Fibroblast of skin of right biceps (primary cell): ENCODE measurements at regions not wholly inside any gene's neighbourhood (a gene's known extent, or its start where the extent isn't known, plus 50 kb on each side); places are given as distances from the start of the nearest gene placed in this dataset.
"Not testable (repeated sequence)": the region's sequence is repeated elsewhere in the genome, so short reads cannot be mapped to it uniquely, and the experiment has no call there.

Source experiments
- DNase-seq: peaks from one replicate; pipeline ENCODE4 v3.0.0-alpha.2; 2013

- DNase-seq: no peak
These were observed 975.5 kb downstream of the OLFM4 start for GRCh38 chr13:54004026-54004699.

DNA sequence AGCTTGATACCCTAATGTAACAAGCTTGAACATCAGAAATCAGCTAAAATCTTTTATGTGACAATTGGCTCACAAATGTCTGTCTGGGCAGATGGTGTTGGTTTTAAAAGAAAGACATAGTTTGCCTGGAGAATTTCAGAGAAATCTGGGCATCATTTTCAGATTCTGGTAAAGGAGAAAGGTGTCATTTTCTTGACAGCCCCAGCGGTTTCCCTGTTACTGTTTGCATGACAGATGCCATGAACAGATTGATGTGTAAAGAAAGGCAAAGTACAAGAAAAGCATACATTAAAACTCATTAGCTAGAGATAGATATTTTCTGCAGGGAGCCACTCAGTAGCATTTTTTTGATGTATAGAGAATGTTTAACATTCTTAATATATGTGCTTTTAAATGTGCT lies 987.9 kb downstream of the OLFM4 start:
- DNase-seq: no peak

GRCh38 chr13:54018485-54018884 lies 989.9 kb downstream of the OLFM4 start:
- no peak for DNase-seq

GRCh38 chr13:54029226-54029625 lies 1000.6 kb downstream of the OLFM4 start:
- peak; percentile 77 for DNase-seq

DNA sequence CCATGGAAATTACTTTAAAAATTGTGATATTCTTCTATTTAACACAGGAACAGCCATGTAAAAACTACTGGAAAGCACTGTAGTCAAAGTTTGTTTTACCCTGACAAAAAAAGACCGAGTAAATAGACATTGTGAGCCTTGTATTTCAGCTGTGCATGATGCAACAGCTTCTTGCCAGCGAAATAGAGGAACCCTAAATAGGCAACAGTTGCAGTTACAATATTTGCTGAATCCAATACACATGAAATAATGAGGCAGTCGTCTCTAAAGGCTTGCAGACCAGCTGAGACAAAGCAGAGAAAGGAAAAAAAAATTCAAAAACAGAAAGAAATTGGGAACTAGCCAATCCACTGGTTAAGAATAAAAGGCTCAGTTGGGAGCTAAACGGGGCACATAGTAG lies 1001.1 kb downstream of the OLFM4 start:
- no peak for DNase-seq

DNA sequence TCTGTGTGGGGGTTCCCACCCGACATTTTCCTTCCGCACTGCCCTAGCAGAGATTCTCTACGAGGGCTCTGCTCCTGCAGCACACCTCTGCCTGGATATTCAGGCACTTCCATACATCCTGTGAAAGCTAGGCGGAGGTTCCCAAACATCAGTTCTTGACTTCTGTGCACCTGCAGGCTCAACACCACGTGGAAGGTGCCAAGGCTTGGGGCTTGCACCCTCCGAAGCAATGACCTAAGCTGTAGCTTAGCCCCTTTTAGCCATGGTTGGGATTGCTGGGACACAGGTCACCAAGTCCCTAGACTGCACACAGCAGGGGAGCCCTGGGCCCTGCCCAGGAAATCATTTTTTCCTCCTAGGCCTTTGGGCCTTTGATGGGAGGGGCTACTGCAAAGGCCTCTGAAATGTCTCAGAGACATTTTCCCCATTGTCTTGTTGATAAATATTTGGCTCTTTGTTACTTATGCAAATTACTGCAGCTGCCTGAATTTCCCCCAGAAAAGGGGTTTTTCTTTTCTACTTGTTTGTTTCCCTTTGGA lies 1004.8 kb downstream of the OLFM4 start:
- DNase-seq: no peak

DNA sequence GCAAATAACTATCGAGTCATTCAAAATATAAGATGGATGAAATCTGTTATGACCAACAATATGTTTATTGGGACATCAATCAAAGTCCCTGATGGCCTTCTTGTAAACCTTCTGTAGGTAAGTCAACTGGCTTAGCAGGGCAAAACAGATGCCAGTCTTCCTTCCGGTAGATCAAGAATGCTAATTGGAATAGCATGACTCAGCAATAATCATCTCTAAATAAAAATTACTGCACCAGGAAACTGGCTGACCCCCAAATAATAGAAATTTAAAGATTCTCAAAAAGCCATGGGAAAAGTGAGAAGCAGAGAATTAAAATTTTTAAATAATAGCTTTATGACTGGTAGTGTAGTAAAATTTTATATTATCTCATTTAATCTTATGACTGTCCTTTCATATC lies 1005.4 kb downstream of the OLFM4 start:
- DNase-seq: no peak

- DNase-seq: not testable (repeated sequence)
These were observed 1028.8 kb downstream of the OLFM4 start for GRCh38 chr13:54057416-54057815.

GRCh38 chr13:54069958-54070357 lies 1041.3 kb downstream of the OLFM4 start:
- not testable (repeated sequence) for DNase-seq

DNA sequence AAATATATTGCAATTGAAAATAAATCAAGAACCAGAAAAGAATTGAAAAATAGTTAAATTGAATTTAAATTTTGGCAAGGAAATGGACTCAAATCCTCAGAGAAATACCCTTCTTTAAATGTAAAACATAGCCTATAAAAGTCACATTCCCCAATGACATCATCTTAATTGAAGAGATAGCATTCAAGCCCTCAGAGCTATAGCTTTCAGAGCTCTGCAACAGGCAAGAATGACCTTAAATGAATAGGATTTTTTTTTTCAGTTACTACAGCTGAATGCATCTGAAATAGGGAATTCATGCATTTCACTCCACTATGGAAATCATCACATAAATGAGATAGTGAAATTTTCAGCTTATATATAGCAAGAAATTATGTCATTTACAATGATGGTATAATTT lies 1049.0 kb downstream of the OLFM4 start:
- DNase-seq: no peak

DNA sequence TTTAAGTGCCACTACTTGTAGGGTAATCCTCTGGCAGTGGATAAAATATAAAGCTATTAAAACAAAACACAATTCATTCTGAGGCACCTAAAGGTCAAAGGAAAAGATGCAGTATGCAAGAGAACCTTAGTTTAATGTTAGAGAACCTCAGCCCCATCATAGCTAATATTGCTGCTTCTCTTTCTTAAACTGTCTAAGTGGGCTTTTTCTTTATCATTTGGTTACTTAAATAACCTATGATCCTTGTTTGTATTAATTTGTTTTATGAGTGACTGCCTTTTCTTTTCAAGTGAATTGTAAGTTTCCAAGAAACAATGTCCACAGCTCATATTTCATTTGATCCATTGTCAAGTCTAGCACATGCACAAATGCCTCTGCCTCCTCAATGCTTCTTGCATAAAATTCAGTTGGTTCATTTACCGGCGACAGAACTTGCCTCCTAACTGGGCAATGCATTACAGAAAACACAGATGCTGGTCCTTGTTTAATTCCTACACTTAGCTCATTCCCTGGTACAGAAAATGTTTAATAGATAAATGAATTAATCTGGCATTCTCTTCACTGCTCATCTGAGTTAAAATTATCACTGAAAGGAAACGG lies 1049.8 kb downstream of the OLFM4 start:
- DNase-seq: no peak

- DNase-seq: not testable (repeated sequence)
These were observed 1053.7 kb downstream of the OLFM4 start for GRCh38 chr13:54082309-54082708.

DNA sequence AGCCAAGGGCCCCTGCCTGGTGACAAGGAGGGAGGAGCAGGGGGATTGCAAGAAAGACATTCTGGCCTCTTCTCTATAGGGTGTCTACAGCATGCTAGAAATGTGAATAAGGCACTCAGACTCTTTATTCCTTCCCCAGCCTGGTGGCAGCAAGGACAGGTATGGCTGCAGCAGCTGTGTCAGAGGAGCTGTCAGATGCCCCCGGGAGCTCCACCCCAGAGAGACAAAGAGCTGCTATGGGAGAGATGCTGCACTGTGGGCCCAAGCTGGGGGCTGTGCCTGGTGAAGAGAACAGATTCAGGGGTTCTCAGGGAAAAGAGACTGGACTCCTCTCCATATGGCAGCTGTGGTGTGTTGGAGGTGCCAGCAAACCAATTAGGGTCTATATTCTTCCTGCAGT lies 1063.3 kb downstream of the OLFM4 start:
- DNase-seq: no peak

- no peak for DNase-seq
These were observed 1064.1 kb downstream of the OLFM4 start for GRCh38 chr13:54092686-54093085.

GRCh38 chr13:54110597-54110996 lies 1082.0 kb downstream of the OLFM4 start:
- no peak for DNase-seq

DNA sequence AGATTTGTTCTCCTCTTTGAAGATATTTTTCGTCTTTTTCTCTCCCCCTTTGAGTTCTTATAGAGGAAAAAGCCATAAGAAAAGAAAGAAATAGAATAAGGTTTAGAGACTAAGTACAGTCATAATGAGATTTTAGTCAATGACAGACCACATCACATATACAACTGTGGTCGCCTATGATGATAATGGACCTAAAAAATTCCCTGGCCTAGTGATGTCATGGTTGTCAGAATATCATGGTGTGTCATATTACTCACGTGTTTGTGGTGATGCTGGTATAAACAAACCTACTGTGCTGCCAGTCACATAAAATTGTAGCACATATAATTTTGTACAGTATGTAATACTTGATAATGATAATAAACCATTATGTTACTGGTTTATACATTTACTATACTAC lies 1096.1 kb downstream of the OLFM4 start:
- peak; percentile 2 for DNase-seq

GRCh38 chr13:54130931-54131330 lies 1102.3 kb downstream of the OLFM4 start:
- not testable (repeated sequence) for DNase-seq

GRCh38 chr13:54131433-54131832 lies 1102.8 kb downstream of the OLFM4 start:
- not testable (repeated sequence) for DNase-seq

DNA sequence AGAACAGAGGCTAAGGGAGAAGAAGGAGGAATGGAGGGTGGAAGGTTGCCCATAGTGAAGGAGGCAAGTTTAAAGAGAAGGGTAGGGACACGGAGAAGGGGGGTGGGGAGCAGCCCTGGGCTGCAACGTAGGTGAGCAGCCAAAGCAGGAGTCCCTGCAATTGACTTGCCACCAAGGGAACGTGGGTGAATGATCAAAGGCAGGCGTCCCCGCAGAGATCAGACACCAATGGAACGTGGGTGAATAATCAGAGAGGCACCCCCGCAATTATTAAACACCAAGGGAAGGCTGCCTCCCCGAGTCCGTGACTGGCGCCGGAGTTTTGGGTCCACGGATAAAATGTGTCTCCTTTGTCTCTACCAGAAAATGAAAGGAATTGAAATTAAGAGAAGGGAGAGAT lies 1103.5 kb downstream of the OLFM4 start:
- DNase-seq: not testable (repeated sequence)

- DNase-seq: not testable (repeated sequence)
These were observed 1104.1 kb downstream of the OLFM4 start for GRCh38 chr13:54132720-54133119.

DNA sequence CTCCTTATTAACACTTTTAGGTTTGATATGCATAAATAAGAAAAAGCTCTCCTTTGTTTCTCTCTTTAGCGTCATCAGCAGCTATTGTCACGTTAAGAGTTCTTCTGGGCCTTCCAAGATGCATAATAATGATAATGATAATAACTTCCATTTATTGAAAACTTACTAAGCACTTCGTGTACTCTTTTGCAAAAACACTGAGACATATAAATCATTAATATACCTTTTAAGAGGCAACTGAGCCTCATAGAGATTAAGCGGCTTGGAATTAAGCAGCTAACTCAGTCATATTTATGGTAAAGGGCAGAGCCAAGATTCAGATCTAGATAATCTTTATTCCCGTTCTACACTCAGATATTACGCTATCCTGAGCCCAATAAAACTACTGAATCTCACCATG lies 1105.1 kb downstream of the OLFM4 start:
- DNase-seq: no peak

DNA sequence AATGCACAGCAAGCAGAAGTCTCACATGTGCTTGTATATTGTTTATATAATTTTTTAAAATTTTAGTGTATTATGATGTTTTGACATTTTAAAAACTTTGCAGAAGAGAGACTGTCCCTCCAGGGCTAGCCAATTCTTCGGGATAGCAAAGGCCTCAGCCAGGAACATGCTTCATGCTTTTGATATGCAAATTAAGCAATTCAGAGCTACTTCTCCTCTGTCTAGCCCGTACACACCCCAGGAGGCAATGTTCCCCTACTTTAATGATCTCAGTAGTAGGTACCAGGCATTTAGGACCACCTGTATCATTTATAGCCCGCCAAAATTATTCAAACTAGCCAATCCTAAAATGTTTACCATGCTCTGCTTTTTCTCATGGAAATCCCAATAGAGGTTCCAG lies 1116.2 kb downstream of the OLFM4 start:
- DNase-seq: no peak

DNA sequence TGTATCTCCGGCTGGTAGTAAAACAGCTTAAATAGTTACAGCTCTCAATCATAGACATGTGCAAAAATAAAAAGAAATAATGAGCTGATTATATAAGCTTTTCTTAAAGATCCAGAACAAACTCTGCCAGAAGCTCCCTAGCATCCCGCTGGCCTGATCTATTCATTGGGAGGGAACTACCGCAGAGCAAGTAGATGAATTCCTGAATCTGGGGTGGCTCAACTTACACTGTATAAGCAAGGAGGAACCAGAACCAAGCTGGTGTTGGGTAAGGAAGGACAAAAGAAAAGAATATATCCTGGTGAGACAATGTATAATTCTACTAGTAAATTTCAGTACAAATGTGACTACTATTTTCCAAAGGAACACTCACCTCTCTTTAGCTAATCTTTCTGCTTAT lies 1122.2 kb downstream of the OLFM4 start:
- no peak for DNase-seq

DNA sequence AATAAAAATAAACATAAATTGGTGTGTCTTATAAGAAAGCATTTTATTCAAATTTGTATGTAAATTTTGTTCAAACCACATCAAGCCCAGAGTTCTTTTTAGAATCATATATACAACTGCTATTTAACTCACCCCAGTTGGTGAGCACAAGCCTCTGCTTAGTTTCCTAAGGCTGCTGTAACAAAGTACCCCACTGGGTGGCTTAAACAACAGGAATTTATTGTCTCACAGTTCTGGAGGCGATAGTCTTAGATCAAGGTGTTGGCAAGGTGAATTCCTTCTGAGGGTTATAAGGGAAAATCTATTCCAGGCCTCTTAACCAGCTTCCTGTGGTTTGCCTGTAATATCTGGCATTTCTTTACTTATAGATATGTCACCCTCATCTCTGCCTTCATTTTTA lies 1133.5 kb downstream of the OLFM4 start:
- DNase-seq: no peak
